CD4-positive, alpha-beta T cell treated with Interferon gamma for 1 hour (primary cell): ENCODE measurements at regions not wholly inside any gene's neighbourhood (a gene's known extent, or its start where the extent isn't known, plus 50 kb on each side); places are given as distances from the start of the nearest gene placed in this dataset.
"Not testable (repeated sequence)": the region's sequence is repeated elsewhere in the genome, so short reads cannot be mapped to it uniquely, and the experiment has no call there.

Experiments
- DNase-seq: peaks from one replicate; pipeline ENCODE4 v3.0.0-alpha.2; 2020

- no peak for DNase-seq
These were observed 105.1 kb downstream of the SPRY1 start for GRCh38 chr4:123501733-123502132.

- DNase-seq, result no peak
These were observed 107.2 kb downstream of the SPRY1 start for GRCh38 chr4:123503698-123504363.

GRCh38 chr4:123505095-123506010 is 108.8 kb downstream of the SPRY1 start:
- no peak for DNase-seq

- DNase-seq, result no peak
These were observed 109.6 kb downstream of the SPRY1 start for GRCh38 chr4:123506011-123506695.

GRCh38 chr4:123507376-123507775 is 110.8 kb downstream of the SPRY1 start:
- no peak for DNase-seq

- no peak for DNase-seq
These were observed 113.6 kb downstream of the SPRY1 start for GRCh38 chr4:123510221-123510620.

- DNase-seq, result no peak
These were observed 114.1 kb downstream of the SPRY1 start for GRCh38 chr4:123510659-123511058.

- DNase-seq, result no peak
These were observed 120.0 kb downstream of the SPRY1 start for GRCh38 chr4:123516576-123516975.

GRCh38 chr4:123517176-123517575 is 120.6 kb downstream of the SPRY1 start:
- DNase-seq, result no peak

- DNase-seq, result no peak
These were observed 121.4 kb downstream of the SPRY1 start for GRCh38 chr4:123517971-123518370.

GRCh38 chr4:123520325-123520724 is 123.7 kb downstream of the SPRY1 start:
- no peak for DNase-seq

GRCh38 chr4:123522081-123522480 is 125.5 kb downstream of the SPRY1 start:
- no peak for DNase-seq

- no peak for DNase-seq
These were observed 126.1 kb downstream of the SPRY1 start for GRCh38 chr4:123522646-123523045.

- no peak for DNase-seq
These were observed 128.5 kb downstream of the SPRY1 start for GRCh38 chr4:123524958-123525628.

- DNase-seq, result no peak
These were observed 129.9 kb downstream of the SPRY1 start for GRCh38 chr4:123526511-123526910.

GRCh38 chr4:123528501-123529277 is 132.1 kb downstream of the SPRY1 start:
- no peak for DNase-seq

- DNase-seq, result no peak
These were observed 132.6 kb downstream of the SPRY1 start for GRCh38 chr4:123529278-123529568.

GRCh38 chr4:123530357-123530756 is 133.8 kb downstream of the SPRY1 start:
- no peak for DNase-seq

GRCh38 chr4:123535037-123535748 is 138.6 kb downstream of the SPRY1 start:
- no peak for DNase-seq

GRCh38 chr4:123536225-123536624 is 139.6 kb downstream of the SPRY1 start:
- no peak for DNase-seq

- DNase-seq, result not testable (repeated sequence)
These were observed 141.4 kb downstream of the SPRY1 start for GRCh38 chr4:123537906-123538402.
